Brain microvascular endothelial cell (primary cell): ENCODE measurements at regions not wholly inside any gene's neighbourhood (a gene's known extent, or its start where the extent isn't known, plus 50 kb on each side); places are given as distances from the start of the nearest gene placed in this dataset.

Experiments
- DNase-seq: peaks from one replicate; pipeline ENCODE4 v3.0.0-alpha.2; 2020
- H3K27ac ChIP-seq: fragments of 250-450 bp; sonication (Bioruptor Pico); 2 replicates; pipeline ENCODE4 v1.5.1; 2020; ENCODE audit warnings: mild to moderate bottlenecking, moderate library complexity
- H3K27me3 ChIP-seq: fragments of 250-450 bp; sonication (Bioruptor Pico); replicated peaks from 2 replicates; pipeline ENCODE4 v1.5.1; 2020; ENCODE audit warnings: mild to moderate bottlenecking
- H3K36me3 ChIP-seq: fragments of 250-450 bp; sonication (Bioruptor Pico); replicated peaks from 2 replicates; pipeline ENCODE4 v1.5.1; 2020; ENCODE audit warnings: mild to moderate bottlenecking
- H3K4me3 ChIP-seq: 2 replicates; pipeline ENCODE4 v1.5.1; 2011; ENCODE audit warnings: low read depth, mild to moderate bottlenecking, control low read depth, low read length, moderate library complexity
- CTCF ChIP-seq: IDR thresholded peaks from 2 replicates; pipeline ENCODE4 v1.5.1; 2011; ENCODE audit warnings: low read depth, mild to moderate bottlenecking, moderate library complexity, low read length, control low read depth, inconsistent platforms; ENCODE audit errors: missing control alignments
- in situ Hi-C: cut with HindIII; loops from 2 replicates; pipeline ENCODE4 v1.10.0; 2017; ENCODE audit warnings: low sequenced_read_pairs, low pct_ligation_motif_present

- no peak for TF ChIP-seq CTCF
- no peak overlapping the region for H3K27ac ChIP-seq
- in situ Hi-C loops: no loop called here
- no peaks in the 10 kb centered on the region for H3K36me3 ChIP-seq
- no peaks in the 10 kb centered on the region for H3K27me3 ChIP-seq
- no peak for DNase-seq
- H3K4me3 ChIP-seq: no peak overlapping the region
Measured at GRCh38 chr5:71873191-71873591, 154.1 kb downstream of the CARTPT start.

GRCh38 chr5:71874521-71874920 is 155.4 kb downstream of the CARTPT start:
- in situ Hi-C loops: no loop called here
- H3K36me3 ChIP-seq: no peaks in the 10 kb centered on the region
- DNase-seq: no peak
- TF ChIP-seq CTCF: no peak
- no peaks in the 10 kb centered on the region for H3K27me3 ChIP-seq
- no peak overlapping the region for H3K27ac ChIP-seq
- no peak overlapping the region for H3K4me3 ChIP-seq

GRCh38 chr5:71877511-71877910 is 158.4 kb downstream of the CARTPT start:
- no peaks in the 10 kb centered on the region for H3K27me3 ChIP-seq
- no peak for DNase-seq
- in situ Hi-C loops: no loop called here
- H3K4me3 ChIP-seq: no peak overlapping the region
- H3K36me3 ChIP-seq: no peaks in the 10 kb centered on the region
- no peak overlapping the region for H3K27ac ChIP-seq
- no peak for TF ChIP-seq CTCF

GRCh38 chr5:71880536-71880935 is 161.5 kb downstream of the CARTPT start:
- no peak for TF ChIP-seq CTCF
- no peak for DNase-seq
- no peak overlapping the region for H3K27ac ChIP-seq
- H3K36me3 ChIP-seq: no peaks in the 10 kb centered on the region
- no peaks in the 10 kb centered on the region for H3K27me3 ChIP-seq
- in situ Hi-C loops: no loop called here
- no peak overlapping the region for H3K4me3 ChIP-seq

GRCh38 chr5:71882826-71883741 is 164.0 kb downstream of the CARTPT start:
- peak; percentile 14 for DNase-seq
- no peak for TF ChIP-seq CTCF
- H3K27ac ChIP-seq: no peak overlapping the region

GRCh38 chr5:71883742-71884103 is 164.6 kb downstream of the CARTPT start:
- DNase-seq: no peak
- Histone ChIP-seq H3K27me3 (no peaks in the 10 kb centered on the region), H3K4me3 (no peak overlapping the region), H3K27ac (no peak overlapping the region), H3K36me3 (no peaks in the 10 kb centered on the region)
- TF ChIP-seq CTCF: no peak
- in situ Hi-C loops: no loop called here

More at GRCh38 chr5:71882826-71883741, 164.0 kb downstream of the CARTPT start:
- in situ Hi-C loops: no loop called here
- Histone ChIP-seq H3K27me3 (no peaks in the 10 kb centered on the region), H3K4me3 (no peak overlapping the region), H3K36me3 (no peaks in the 10 kb centered on the region)
